Umbilical cord (tissue), 1 donor: ENCODE measurements at regions not wholly inside any gene's neighbourhood (a gene's known extent, or its start where the extent isn't known, plus 50 kb on each side); places are given as distances from the start of the nearest gene placed in this dataset.

ENCODE experiments used
- DNase-seq: peaks from one replicate; pipeline ENCODE4 v3.0.0-alpha.2; 2015; ENCODE audit warnings: low spot score

DNA sequence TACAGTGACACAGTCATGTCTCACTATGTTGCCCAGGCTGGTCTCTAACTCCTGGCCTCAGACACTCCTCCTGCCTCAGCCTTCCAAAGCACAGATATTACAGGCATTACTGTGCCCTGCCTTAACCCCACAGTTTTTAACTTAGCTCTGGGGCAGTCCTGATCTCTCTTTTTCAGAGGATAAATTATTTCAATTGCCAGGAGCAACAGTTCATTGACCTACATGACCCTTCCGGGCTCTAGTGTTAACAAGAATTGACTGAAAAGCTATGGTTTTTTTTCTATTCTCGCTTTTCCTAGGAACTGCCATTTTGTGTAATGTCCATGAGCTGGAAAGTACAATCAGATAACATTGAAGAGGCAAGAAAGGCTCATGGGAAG is 92.8 kb downstream of the HNRNPLL start:
- no peak for DNase-seq

DNA sequence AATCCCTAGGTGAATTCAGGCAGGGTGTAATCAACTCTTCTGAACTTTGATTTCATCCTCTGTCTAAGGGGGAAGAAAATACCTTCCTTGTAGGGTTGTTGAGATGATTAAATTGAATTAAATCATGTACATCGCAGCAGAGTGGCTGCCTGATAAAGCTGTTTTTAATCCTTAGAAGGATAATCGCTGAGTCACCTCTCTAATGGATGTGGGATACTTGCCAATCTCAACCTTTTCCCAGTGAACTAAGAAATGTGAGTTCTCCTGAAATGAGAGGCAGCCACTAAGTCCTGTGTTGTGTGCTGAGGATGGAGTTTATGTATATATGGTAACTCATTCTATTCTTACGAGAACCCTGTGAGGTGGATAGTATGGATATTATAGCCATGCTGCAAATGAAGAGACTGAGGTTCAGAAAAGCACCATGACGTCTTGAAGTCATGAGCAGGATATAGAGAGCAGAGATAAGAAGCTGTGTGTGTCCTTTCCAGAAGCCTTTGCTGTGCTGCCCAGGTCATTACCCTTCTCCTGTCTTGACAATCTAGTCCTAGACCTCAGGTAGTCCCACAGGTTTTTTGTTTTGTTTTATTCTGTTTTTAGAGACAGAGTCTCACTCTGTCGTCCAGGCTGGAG is 93.3 kb downstream of the HNRNPLL start:
- DNase-seq, result no peak

DNA sequence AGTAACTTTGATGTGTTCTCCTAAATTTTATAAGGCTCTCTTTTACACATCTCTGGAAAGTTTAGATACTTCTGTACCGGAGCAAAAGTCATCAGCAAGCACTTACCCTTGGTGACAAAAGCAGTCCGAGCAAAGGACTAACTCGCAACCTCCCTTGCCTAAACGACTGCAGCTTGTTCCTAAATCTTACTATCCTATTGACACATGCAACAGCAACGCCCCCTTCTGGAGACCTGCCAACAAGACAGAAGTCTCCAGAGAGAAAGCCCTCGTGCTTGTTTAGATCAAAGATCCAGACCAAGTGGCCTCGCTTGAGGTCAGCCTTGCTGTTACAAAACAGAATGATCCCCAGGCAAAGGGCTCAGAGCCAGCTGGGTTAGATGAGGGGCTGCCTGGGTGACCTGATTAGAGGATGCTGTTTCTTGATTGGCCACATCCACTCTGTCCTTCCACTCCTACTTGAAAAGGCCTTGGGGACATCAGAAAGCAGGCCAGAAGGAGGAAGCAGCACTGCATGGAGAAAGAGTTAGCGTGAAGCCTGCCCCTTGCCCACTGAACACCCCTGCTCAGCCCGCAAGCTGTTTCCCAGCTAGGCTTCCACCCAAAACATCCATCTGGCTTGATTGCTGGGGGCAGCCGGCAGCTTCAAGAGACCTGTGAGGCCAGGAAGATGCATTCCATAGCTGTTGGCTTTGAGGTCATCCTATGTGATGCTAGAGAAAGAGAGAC is 94.3 kb downstream of the HNRNPLL start:
- DNase-seq, result peak; percentile 86

- no peak for DNase-seq
These were observed 95.0 kb downstream of the HNRNPLL start for GRCh38 chr2:38507712-38508111.

GRCh38 chr2:38505779-38506178 is 96.9 kb downstream of the HNRNPLL start:
- peak; percentile 89 for DNase-seq

DNA sequence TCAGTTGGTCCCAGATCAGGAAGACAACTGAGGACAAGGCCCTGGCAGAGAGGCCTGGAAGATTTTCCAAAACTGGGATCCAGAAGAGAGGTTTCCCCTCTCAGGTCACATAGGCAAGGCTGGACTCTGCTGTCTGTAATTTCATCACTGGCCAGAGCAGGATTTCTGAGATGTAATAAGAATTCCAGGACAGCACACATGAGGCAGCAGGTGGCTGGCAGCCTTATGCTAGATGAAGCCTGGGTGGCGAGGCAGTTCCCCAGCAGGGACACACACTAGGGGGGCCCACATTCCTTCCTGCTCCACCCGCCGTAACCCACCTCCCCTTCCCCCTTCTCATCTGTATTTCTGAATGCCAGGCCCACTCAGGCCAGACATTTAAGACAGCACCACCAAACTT is 98.6 kb downstream of the HNRNPLL start:
- DNase-seq, result no peak

DNA sequence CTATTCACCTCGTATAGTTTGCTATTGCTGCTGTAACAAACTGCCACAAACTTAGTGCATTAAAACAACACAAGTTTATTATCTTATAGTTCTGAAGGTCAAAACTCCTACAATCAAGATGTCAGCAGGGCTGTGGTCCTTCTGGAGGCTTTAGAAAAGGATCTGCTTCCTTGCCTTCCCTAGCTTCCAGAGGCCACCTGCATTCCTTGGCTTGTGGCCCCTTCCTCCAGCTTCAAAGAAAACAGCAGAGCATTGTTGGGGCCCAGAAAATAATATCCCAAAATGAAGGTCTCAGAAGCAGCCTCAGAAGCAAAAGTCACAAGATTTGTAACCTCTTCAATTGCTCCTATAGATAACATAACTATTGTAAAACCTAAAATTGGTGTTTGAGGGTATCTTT is 100.6 kb downstream of the HNRNPLL start:
- no peak for DNase-seq

DNA sequence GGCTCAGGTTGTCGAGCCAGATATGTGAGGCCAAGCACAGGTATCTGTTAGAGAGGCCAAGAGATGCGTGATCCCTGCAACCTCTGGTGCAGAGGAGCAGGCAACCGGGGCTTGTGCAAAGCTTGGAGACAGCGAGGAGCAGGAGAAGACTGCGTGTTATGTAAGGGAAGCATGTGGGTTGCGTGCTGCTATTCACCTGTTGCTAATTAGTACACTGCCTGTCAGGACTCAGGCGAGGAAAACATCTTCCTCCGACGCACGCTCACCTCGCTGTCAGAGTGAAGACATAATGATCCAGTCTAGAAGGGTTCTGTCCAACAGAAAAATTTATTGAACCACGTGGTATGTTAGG is 102.5 kb downstream of the HNRNPLL start:
- DNase-seq, result no peak

DNA sequence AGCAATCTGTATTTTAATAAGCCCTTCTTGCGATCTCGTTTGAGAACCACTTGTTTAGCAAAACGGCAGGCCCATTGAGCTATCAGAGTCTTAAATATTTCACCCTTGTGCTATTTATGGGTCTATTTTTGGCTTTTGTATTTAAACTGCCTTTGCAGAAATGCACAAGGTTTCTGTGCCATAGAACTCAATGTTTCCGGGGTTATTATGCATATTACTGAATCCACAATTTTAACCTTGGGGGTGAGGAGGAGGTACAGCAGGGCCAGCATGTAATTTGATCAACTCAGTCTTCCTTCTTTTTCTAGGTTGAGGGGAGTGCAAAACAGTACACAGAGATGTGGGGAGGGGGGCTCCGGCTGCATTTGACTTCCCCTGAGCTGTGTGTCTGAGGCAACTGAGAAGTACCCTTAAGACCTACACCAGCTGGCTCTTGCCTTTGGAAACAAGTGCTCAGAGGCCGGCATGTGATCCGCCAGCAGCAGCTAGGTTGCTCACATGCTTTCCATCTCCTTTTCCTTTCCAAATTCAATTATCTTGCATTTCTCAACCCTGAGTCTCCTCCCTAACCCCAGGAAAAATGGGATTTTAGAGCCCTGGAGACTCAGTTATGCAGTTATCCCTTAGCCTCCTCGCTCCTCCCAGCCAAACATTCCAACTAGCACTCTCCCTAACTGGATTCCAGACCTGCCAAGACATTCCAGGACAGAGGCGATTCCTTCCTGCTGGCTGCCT is 103.0 kb downstream of the HNRNPLL start:
- no peak for DNase-seq

- DNase-seq, result no peak
These were observed 104.7 kb downstream of the HNRNPLL start for GRCh38 chr2:38498045-38498481.

DNA sequence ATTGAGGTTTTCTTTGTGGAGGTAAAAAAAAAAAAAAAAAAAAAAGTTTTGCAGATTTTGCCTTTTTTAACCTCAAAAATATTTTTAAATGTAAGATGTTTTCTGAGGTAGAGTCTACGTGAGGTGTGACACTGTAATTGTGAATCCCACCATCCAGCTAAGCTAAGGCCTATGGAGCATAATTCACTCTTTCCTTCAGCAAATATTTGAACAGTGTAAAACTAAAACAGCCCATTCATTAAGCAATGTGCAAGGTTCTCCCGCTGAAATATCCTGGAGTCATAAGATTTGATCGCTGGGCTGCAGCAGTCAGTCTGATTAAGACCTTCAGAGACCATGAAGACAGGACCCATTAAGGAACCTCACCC is 105.1 kb downstream of the HNRNPLL start:
- no peak for DNase-seq

- no peak for DNase-seq
These were observed 105.6 kb downstream of the HNRNPLL start for GRCh38 chr2:38496927-38497669.

DNA sequence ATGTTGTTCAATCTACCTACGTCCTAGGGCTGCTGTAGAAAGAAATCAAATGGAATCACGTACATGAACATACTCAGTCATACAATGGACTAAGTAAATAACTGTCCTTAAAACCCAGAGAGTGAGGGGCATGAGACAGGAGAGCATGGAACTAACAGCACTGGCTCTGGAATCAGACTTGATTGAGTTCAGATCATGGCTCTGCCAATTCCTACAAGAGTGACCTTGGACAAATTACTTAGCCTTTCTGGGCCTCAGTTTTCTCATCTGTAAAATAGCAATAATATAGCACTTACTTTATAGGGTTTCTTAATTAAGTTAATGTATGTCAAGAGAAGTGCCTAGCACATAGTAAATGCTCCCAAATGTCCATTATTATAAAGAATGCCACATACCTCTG is 106.8 kb downstream of the HNRNPLL start:
- no peak for DNase-seq

DNA sequence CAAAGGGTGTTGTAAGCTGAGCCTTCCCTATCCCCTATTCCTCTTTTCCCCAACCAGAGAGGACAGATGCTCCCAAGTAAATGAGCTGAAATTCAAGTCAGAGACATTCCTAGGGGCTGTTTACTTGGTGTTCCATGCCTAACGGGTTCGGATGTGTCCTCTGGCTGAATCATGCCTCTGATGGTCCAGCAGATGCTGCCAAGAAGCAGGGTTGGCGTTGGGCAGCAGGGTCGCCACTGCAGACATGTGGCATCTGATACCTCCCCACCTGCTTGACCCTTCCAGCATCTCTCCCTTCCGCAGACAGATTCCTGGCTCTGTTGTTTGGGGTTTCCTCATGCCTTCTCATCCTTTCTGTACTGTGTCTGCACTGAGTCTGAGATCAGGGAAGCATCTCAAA is 108.3 kb downstream of the HNRNPLL start:
- no peak for DNase-seq

DNA sequence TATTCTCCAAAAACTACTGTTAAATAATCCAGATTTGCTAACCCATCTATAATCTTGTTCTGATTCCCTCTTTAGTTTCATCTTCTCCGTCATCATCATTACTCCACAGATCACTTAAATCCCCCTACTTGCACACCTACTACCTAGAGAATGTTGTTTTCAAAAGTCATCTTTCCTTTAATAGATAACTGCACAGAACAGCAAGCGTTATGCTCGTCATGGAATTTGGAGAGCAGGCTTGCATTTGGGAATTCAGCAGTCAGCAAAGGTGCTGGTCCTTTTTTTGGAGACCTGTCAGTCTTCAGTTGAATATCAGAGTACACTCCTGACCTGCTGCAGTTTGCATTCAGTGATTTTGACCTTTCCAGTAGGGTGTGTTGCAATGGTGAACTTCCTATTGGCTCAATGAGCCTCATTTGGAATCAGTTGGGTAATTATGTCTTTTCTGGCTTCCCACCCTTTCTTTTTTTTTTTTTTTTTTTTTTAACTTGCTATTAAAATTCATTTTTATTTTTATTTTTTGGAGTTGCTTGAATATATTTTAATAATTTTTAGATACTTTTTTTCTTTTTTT is 110.6 kb downstream of the HNRNPLL start:
- no peak for DNase-seq

DNA sequence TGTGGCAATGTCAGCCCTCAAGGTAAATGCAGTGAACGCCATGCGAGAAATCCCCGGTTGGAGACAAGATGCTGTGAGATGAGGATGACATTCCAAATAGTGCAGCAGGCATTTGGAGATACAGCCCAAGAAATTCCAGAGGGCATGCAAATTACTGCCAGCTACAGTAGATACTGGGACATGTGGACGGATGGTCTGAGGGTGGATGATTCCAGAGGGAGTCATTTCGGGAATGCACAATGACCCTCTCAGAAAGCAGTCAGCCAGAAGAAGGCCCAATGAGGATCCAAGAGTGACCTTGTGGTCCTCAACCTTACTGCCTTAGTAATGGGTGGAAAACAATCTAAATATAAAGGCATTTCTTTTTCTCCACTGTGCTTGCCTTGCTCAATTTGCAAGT is 111.3 kb downstream of the HNRNPLL start:
- no peak for DNase-seq

DNA sequence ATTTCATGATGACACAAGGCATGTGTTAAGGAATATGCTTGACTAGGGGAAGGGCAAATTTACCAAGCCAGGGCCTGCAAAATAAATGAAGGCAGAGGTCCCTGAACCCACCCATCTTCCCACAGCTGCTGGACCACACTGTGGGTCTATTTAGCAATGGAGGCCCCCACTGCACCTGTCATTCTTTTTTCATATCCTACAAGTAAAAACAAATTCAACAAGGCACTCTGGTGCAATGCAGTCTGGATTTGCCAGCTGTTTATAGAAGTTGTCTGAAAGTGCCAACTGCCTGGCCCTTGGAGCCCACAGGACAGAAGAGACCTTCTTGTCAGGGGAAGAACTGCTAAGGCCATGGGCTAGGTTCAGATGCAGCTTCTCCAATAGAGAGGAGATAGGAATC is 112.8 kb upstream of the ATL2 start:
- no peak for DNase-seq

GRCh38 chr2:38487852-38488251 is 110.8 kb upstream of the ATL2 start:
- no peak for DNase-seq

DNA sequence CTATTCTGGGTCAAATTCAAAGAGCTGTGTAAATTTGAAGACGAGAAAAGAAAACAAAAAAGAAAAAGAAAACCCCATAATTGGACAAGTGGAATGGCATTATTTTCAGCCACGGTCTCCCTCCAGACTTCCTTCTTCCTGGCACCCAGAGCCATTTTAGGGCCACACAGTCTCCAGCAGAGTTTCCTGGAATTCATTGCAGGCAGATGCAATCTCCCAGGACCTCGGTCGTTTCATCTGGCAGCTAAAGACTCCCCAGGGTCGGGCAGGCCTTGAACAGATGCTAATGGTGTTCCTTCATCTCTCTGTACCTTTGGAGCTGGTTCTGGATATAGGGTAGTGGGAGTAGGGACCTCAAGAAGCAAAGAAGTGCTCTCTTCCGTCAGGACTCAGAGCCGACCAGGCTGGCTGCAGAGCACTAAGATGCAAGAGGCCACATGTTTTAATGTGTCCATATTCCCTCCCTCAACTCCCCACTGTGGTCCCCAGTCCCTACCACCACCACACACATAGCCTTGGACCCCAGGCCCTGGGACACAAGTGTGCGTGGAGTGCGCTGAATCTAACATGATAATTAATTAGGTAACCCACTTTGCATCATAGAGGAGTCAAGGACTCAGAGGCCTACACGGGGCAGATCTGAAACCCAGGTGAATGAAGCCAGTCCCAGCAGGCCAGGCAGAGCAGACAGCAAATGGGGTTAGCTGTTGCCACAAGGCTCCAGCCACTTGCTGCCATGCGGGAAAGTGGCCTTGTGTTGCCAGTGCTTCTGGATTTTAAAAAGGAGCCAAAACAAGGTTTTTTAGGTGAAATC is 109.3 kb upstream of the ATL2 start:
- no peak for DNase-seq

DNA sequence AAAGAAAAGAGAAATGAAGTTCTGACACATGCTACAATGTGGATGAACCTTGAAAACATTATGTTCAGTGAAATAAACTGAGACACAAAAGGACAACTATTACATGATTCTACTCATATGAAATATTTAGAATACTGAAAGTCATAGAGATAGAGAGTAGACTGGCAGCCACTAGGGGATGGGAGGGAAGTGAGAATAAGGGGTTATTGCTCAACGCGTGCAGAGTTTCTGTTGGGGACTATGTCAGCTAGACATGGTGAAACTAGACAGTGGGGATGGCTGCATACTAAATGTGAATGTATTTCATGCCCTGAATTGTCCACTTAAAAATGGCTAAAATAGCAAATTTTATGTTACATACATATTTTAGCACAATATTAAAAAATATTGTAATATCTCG is 108.7 kb upstream of the ATL2 start:
- DNase-seq, result no peak

DNA sequence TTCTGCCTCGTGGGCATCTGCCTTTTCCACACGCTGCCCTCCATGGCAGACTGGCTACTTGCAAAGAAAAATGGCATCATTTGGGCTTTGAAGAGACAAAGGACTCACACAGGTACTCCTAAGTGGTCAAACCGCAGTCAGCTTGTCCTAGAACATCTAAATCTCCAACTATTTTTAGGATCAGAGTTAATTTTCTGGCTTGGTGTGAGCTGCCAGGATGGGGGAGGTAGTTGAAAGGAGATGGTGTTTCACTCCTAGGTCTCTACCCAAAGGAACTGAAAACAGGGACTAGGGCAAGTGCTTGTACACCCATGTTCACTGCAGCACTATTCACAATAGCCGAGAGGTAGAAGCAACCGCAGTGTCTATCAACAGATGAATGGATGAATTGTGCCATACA is 107.9 kb upstream of the ATL2 start:
- no peak for DNase-seq
